PC-9 (cell line): ENCODE measurements at regions not wholly inside any gene's neighbourhood (a gene's known extent, or its start where the extent isn't known, plus 50 kb on each side); places are given as distances from the start of the nearest gene placed in this dataset.

ENCODE experiments used
- CTCF ChIP-seq: fragments of 200-600 bp; sonication (generic); conservative IDR thresholded peaks from 2 replicates; pipeline ENCODE4 v1.6.1; 2017; ENCODE audit warnings: mixed run types, antibody characterized with exemption, mild to moderate bottlenecking, moderate library complexity
- EZH2 ChIP-seq: fragments of 200-600 bp; sonication (generic); IDR thresholded peaks from 2 replicates; pipeline ENCODE4 v1.8.0; 2017; ENCODE audit warnings: antibody characterized with exemption, low read depth

DNA sequence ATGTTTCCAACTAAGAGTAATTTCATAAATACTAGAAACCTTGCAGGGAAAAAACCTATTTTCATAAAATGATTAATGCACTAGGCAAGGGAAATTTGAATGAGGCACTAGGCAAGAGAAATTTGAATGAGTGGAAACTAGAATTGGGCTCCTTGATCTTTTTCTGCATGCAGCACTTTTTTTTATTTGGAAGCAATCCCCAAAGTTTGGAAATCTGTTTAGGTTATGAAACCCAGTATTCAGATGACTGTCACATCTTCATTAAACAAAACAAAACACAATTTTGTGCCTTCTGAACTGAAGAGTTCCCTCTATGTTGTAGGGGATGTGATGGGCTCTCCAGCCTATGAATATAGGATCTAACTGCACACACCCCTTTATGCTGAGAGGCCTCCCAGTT lies 201.9 kb downstream of the BAMBI start:
- TF ChIP-seq CTCF (no peak), EZH2 (no peak)
